GM12872 (cell line): ENCODE measurements at regions not wholly inside any gene's neighbourhood (a gene's known extent, or its start where the extent isn't known, plus 50 kb on each side); places are given as distances from the start of the nearest gene placed in this dataset.

Experiments
- TF ChIP-seq, protein P1 (sequence below): IDR thresholded peaks from 3 replicates; pipeline ENCODE4 v1.5.1; 2011; ENCODE audit warnings: low read depth, mild to moderate bottlenecking, low read length, moderate library complexity; ENCODE audit not compliant: insufficient read depth

- TF ChIP-seq, protein P1, sequence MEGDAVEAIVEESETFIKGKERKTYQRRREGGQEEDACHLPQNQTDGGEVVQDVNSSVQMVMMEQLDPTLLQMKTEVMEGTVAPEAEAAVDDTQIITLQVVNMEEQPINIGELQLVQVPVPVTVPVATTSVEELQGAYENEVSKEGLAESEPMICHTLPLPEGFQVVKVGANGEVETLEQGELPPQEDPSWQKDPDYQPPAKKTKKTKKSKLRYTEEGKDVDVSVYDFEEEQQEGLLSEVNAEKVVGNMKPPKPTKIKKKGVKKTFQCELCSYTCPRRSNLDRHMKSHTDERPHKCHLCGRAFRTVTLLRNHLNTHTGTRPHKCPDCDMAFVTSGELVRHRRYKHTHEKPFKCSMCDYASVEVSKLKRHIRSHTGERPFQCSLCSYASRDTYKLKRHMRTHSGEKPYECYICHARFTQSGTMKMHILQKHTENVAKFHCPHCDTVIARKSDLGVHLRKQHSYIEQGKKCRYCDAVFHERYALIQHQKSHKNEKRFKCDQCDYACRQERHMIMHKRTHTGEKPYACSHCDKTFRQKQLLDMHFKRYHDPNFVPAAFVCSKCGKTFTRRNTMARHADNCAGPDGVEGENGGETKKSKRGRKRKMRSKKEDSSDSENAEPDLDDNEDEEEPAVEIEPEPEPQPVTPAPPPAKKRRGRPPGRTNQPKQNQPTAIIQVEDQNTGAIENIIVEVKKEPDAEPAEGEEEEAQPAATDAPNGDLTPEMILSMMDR = no peak
These were observed 196.4 kb downstream of the SIM1 start for GRCh38 chr6:100268326-100268725.

GRCh38 chr6:100267721-100268123 is 197.0 kb downstream of the SIM1 start:
- TF ChIP-seq, protein P1 = no peak

- TF ChIP-seq, protein P1 = no peak
These were observed 198.0 kb downstream of the SIM1 start for GRCh38 chr6:100266494-100267401.

- TF ChIP-seq, protein P1 = no peak
These were observed 202.6 kb downstream of the SIM1 start for GRCh38 chr6:100262086-100262485.

DNA sequence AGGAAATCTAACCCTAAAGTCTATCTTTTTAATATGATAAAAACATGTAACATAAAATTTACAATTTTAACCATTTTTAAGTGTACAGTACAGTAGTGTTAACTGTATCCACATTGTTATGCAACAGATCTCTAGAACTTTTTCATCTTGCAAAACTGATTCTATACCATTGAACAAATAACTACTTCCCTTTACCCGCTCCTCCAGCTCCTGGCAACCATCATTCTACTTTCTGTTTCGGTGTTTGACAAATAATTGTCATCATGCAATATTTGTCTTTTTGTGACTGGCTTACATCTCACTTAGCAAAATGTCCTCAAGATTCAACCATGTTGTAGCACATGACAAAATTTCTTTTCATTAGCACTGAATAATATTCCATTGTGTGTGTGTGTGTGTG is 203.2 kb downstream of the SIM1 start:
- TF ChIP-seq, protein P1 = no peak

DNA sequence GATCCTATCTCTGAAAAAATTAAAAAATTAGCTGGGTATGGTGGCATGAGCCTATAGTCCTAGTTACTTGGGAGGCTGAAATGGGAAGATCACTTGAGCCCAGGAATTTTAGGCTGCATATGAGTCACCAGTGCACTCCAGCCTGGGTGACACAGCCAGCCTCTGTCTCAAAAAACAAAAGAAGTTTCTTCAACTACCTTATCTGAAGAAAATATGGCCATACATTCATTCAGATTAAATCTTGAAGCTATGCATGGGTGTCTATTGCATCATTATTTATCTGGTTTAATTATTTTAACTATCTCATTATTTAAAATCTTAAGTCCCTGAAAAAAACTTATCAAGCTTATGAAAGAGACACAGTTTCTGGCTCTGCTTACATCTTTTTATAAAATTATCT is 204.1 kb downstream of the SIM1 start:
- TF ChIP-seq, protein P1 = no peak

- TF ChIP-seq, protein P1 = no peak
These were observed 204.9 kb downstream of the SIM1 start for GRCh38 chr6:100259865-100260264.
